Keratinocyte (primary cell): ENCODE measurements at regions not wholly inside any gene's neighbourhood (a gene's known extent, or its start where the extent isn't known, plus 50 kb on each side); places are given as distances from the start of the nearest gene placed in this dataset.

ENCODE experiments used
- DNase-seq: peaks from one replicate; pipeline ENCODE4 v3.0.0-alpha.2; 2011; ENCODE audit warnings: low read depth, missing footprints, low spot score
- FAIRE-seq: peaks from 2 replicates; lab custom pipeline; 2011; peaks lifted over from hg19 to GRCh38; lab: Jason Lieb, UNC
- H2AFZ ChIP-seq: 2 replicates; pipeline ENCODE4 v1.6.0; 2012; ENCODE audit warnings: low read length, control low read depth, inconsistent platforms; ENCODE audit not compliant: control insufficient read depth
- H3K27ac ChIP-seq: 2 replicates; pipeline ENCODE4 v1.5.1; 2011; ENCODE audit warnings: low read length; ENCODE audit not compliant: control insufficient read depth, insufficient read depth
- H3K27me3 ChIP-seq: 3 replicates; pipeline ENCODE4 v1.6.0; 2011; ENCODE audit warnings: low read length; ENCODE audit not compliant: control insufficient read depth, insufficient read depth; ENCODE audit errors: extremely low read depth
- H3K36me3 ChIP-seq, 2 experiments: 2 replicates in 1 of 2; 3 replicates in 1 of 2; pipeline ENCODE4 v1.5.1; 2011; ENCODE audit warnings: low read length in 2 of 2, mild to moderate bottlenecking in 1 of 2; ENCODE audit not compliant: control insufficient read depth in 2 of 2, insufficient read depth in 2 of 2; ENCODE audit errors: extremely low read depth in 1 of 2
- H3K4me1 ChIP-seq: 3 replicates; pipeline ENCODE4 v1.5.1; 2011; ENCODE audit warnings: low read length; ENCODE audit not compliant: control insufficient read depth, insufficient read depth; ENCODE audit errors: extremely low read depth
- H3K4me2 ChIP-seq: 3 replicates; pipeline ENCODE4 v1.6.0; 2011; ENCODE audit warnings: low read depth, low read length; ENCODE audit not compliant: control insufficient read depth, insufficient read depth; ENCODE audit errors: extremely low read depth
- H3K4me3 ChIP-seq, 3 experiments: fragments of 200-600 bp in 1 of 3; sonication (generic) in 1 of 3; 2 replicates in 2 of 3; 3 replicates in 1 of 3; pipeline ENCODE4 v1.5.1; 2011 to 2016; ENCODE audit warnings: low read length in 3 of 3, mild to moderate bottlenecking in 3 of 3, control low read depth in 2 of 3, inconsistent platforms in 1 of 3, low read depth in 1 of 3, mixed read lengths in 1 of 3, mixed run types in 1 of 3, moderate library complexity in 1 of 3; ENCODE audit not compliant: control insufficient read depth in 2 of 3, insufficient read depth in 2 of 3; ENCODE audit errors: extremely low read depth in 1 of 3
- H3K79me2 ChIP-seq: 2 replicates; pipeline ENCODE4 v1.6.0; 2012; ENCODE audit warnings: low read length; ENCODE audit not compliant: control insufficient read depth, insufficient read depth
- H3K9ac ChIP-seq: 3 replicates; pipeline ENCODE4 v1.6.0; 2011; ENCODE audit warnings: low read length; ENCODE audit not compliant: control insufficient read depth, insufficient read depth; ENCODE audit errors: extremely low read depth
- H3K9me1 ChIP-seq: 3 replicates; pipeline ENCODE4 v1.6.0; 2011; ENCODE audit warnings: low read length; ENCODE audit not compliant: control insufficient read depth, insufficient read depth; ENCODE audit errors: extremely low read depth
- H3K9me3 ChIP-seq: 2 replicates; pipeline ENCODE4 v1.5.1; 2012; ENCODE audit warnings: low read depth, low read length; ENCODE audit not compliant: control insufficient read depth
- H4K20me1 ChIP-seq: 3 replicates; pipeline ENCODE4 v1.6.0; 2011; ENCODE audit warnings: low read length; ENCODE audit not compliant: control insufficient read depth, insufficient read depth; ENCODE audit errors: extremely low read depth
- EZH2 ChIP-seq: IDR thresholded peaks from one replicate; pipeline ENCODE4 v1.6.1; 2012; ENCODE audit warnings: inconsistent platforms, mild to moderate bottlenecking, low read length, moderate library complexity
- dilution Hi-C: fragments of 300-500 bp; cut with MboI; formaldehyde crosslinking; loops from one replicate; pipeline ENCODE4 v1.7.0; 2020; ENCODE audit warnings: low sequenced_read_pairs; ENCODE audit not compliant: extremely low pct_ligation_motif_present
- TF ChIP-seq, protein P1 (sequence below), 3 experiments: IDR thresholded peaks in 1 of 3; conservative IDR thresholded peaks in 1 of 3; optimal IDR thresholded peaks in 1 of 3; 2 replicates in 2 of 3; 3 replicates in 1 of 3; pipeline versions ENCODE3 to v1.5.1; 2011; ENCODE audit warnings: low read length in 3 of 3, mild to moderate bottlenecking in 3 of 3, moderate library complexity in 2 of 3, control low read depth in 1 of 3, inconsistent platforms in 1 of 3; ENCODE audit not compliant: insufficient read depth in 2 of 3; ENCODE audit errors: extremely low read depth in 1 of 3

DNA sequence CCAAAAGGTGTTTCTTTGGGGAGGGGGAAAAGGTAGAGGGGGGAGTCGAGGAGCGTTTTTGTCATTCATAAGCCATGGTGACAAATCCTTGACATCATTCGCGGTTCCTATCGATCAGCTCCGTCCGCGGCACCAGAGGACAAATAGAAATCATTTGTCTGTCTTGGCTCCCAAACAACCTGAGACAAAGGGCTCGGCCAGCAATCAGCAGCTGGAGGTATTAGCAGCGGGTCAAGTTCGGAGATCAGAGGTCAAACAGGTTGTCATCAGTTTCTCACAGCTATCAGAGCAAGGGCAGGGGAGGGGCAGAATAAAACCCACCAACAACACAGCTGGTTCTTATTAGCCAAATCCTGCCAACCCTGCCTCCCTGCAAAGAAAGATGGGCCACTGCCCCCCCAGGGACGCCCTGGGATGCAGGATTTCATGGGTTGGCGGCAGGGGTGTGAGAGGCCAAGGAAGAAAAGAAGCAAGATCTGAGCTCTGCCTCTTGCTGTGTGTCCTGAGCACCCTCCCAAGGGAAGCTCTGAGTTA, 145.3 kb upstream of the LHX1 start:
- TF ChIP-seq EZH2, result no peak
- TF ChIP-seq, protein P1, sequence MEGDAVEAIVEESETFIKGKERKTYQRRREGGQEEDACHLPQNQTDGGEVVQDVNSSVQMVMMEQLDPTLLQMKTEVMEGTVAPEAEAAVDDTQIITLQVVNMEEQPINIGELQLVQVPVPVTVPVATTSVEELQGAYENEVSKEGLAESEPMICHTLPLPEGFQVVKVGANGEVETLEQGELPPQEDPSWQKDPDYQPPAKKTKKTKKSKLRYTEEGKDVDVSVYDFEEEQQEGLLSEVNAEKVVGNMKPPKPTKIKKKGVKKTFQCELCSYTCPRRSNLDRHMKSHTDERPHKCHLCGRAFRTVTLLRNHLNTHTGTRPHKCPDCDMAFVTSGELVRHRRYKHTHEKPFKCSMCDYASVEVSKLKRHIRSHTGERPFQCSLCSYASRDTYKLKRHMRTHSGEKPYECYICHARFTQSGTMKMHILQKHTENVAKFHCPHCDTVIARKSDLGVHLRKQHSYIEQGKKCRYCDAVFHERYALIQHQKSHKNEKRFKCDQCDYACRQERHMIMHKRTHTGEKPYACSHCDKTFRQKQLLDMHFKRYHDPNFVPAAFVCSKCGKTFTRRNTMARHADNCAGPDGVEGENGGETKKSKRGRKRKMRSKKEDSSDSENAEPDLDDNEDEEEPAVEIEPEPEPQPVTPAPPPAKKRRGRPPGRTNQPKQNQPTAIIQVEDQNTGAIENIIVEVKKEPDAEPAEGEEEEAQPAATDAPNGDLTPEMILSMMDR (optimal IDR thresholded peaks at IDR 0.05 in 1 of 3, IDR thresholded peaks at IDR 0.05 in 1 of 3, conservative IDR thresholded peaks at IDR 0.05 in 1 of 3; ENCODE audit: extremely low read depth in 1 of 3, insufficient read depth in 2 of 3, low read length in 3 of 3), result no peak
- dilution Hi-C loops, result no loop called here
- Histone ChIP-seq H4K20me1 (no peaks in the 10 kb centered on the region), H3K4me3 (no peak overlapping the region), H3K4me1 (no peaks in the 10 kb centered on the region), H3K79me2 (no peaks in the 10 kb centered on the region), H3K9me3 (no peaks in the 10 kb centered on the region), H3K4me2 (no peak overlapping the region), H3K27me3 (peaks cover 46% of the 10 kb centered on the region), H3K36me3 (no peaks in the 10 kb centered on the region), H3K9ac (no peak overlapping the region), H2AFZ (no peak overlapping the region), H3K27ac (no peak overlapping the region), H3K9me1 (no peaks in the 10 kb centered on the region)
- no peak for FAIRE-seq
- no peak for DNase-seq

DNA sequence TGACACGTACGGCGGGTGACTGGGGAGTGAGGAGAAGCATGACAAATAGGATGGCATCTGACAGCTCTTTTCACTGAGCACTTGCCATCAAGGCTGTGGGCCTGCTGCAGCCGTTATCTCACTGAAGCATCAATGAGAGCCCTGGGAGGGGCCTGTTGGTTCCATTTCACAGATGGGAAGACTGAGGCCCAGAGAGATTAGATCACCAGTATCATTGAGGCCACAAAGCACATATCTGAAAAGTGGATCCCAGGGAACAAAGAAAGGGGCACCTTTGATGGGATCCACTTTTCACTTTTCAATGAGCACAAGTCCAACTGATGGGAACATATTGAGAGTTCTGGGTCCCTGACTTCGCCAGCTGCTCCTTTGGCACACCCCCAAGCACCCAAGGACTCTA, 144.4 kb upstream of the LHX1 start:
- no peak for DNase-seq
- Histone ChIP-seq H3K4me2 (no peak overlapping the region), H3K36me3 (no peaks in the 10 kb centered on the region), H3K4me1 (no peaks in the 10 kb centered on the region), H4K20me1 (no peaks in the 10 kb centered on the region), H3K9me3 (no peaks in the 10 kb centered on the region), H3K27ac (no peak overlapping the region), H3K27me3 (peaks cover 42% of the 10 kb centered on the region), H3K9me1 (no peaks in the 10 kb centered on the region), H3K4me3 (no peak overlapping the region), H2AFZ (no peak overlapping the region), H3K79me2 (no peaks in the 10 kb centered on the region), H3K9ac (no peak overlapping the region)
- FAIRE-seq, result no peak
- dilution Hi-C loops, result no loop called here
- TF ChIP-seq EZH2, result no peak
- TF ChIP-seq, protein P1 (optimal IDR thresholded peaks at IDR 0.05 in 1 of 3, IDR thresholded peaks at IDR 0.05 in 1 of 3, conservative IDR thresholded peaks at IDR 0.05 in 1 of 3; ENCODE audit: extremely low read depth in 1 of 3, insufficient read depth in 2 of 3, low read length in 3 of 3), result no peak
